MM.1S (cell line): ENCODE measurements at regions not wholly inside any gene's neighbourhood (a gene's known extent, or its start where the extent isn't known, plus 50 kb on each side); places are given as distances from the start of the nearest gene placed in this dataset.

Experiments
- EZH2 ChIP-seq: fragments of 300-600 bp; sonication (generic); optimal IDR thresholded peaks from 2 replicates; pipeline ENCODE3; 2017; ENCODE audit warnings: low read depth, mild to moderate bottlenecking, antibody characterized with exemption, low read length, mixed read lengths
- EZH2phosphoT487 ChIP-seq: fragments of 300-600 bp; sonication (generic); IDR thresholded peaks from 2 replicates; pipeline ENCODE4 v1.6.1; 2018; ENCODE audit warnings: antibody characterized with exemption, low read length
- TF ChIP-seq, protein P1 (sequence below): fragments of 300-600 bp; sonication (generic); IDR thresholded peaks from 2 replicates; pipeline ENCODE4 v1.5.1; 2016; ENCODE audit warnings: antibody characterized with exemption, low read length, mixed read lengths

DNA sequence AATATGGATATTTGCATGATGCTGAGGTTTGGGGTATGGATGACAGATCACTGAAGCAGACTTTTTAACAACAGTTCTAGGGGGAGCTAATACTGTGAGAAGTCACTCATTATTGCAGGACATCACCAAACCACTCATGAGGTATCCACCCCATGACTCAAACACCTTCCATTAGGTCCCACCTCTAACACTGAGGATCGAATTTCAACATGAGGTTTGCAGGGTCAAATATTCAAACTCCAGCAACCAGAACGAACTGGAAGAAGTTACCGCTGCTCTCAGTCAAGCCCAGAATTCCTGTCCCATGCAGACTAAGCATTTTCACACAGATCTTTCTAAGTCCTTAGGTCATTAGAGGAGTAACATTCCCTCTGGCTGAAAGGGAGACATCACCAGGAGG is 758.9 kb downstream of the UQCRFS1 start:
- TF ChIP-seq, protein P1, sequence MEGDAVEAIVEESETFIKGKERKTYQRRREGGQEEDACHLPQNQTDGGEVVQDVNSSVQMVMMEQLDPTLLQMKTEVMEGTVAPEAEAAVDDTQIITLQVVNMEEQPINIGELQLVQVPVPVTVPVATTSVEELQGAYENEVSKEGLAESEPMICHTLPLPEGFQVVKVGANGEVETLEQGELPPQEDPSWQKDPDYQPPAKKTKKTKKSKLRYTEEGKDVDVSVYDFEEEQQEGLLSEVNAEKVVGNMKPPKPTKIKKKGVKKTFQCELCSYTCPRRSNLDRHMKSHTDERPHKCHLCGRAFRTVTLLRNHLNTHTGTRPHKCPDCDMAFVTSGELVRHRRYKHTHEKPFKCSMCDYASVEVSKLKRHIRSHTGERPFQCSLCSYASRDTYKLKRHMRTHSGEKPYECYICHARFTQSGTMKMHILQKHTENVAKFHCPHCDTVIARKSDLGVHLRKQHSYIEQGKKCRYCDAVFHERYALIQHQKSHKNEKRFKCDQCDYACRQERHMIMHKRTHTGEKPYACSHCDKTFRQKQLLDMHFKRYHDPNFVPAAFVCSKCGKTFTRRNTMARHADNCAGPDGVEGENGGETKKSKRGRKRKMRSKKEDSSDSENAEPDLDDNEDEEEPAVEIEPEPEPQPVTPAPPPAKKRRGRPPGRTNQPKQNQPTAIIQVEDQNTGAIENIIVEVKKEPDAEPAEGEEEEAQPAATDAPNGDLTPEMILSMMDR: no peak
- TF ChIP-seq EZH2 (no peak), EZH2phosphoT487 (no peak)
